Inflammatory macrophage treated with lipopolysaccharide for 4 hours (primary cell): ENCODE measurements at regions not wholly inside any gene's neighbourhood (a gene's known extent, or its start where the extent isn't known, plus 50 kb on each side); places are given as distances from the start of the nearest gene placed in this dataset.

Source experiments
- DNase-seq: peaks from one replicate; pipeline ENCODE4 v3.0.0-alpha.2; 2020

DNA sequence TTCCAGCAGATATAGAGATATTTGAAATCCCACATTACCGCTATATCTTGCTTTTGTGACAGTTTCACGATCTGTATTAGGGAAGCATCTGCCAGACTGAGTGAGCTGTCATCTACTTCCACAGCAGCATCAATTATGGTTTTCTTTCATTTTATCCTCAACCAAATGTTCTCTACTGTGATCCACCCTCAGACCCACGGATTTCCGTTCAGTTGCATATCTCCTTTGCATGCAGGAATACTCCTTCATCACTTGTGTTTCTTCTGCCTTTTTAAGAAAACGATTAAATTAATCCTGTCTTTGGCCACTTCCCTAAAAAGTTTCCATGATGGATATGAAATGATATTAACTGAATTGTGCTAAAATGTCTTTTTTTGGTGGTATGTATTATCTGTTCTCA is 262.1 kb upstream of the ADGRB3 start:
- DNase-seq: no peak

DNA sequence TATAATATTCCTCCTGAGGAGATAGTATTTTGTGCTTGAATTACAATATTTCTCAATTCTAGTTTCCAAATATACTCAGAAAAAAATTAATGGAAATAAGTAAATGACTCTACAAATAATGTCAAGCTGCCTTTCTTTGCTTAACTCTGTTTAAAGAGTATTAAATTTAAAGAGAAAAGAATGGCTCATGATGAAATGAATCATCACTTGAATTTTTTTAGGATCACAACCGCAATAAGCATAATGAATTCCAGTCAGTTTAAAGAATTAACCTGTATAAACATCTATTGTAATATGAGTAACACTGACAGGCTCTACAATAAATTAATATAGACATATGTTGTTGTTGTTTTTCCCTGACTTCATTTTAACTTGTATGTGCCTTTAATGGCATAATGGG is 266.2 kb upstream of the ADGRB3 start:
- DNase-seq: no peak

DNA sequence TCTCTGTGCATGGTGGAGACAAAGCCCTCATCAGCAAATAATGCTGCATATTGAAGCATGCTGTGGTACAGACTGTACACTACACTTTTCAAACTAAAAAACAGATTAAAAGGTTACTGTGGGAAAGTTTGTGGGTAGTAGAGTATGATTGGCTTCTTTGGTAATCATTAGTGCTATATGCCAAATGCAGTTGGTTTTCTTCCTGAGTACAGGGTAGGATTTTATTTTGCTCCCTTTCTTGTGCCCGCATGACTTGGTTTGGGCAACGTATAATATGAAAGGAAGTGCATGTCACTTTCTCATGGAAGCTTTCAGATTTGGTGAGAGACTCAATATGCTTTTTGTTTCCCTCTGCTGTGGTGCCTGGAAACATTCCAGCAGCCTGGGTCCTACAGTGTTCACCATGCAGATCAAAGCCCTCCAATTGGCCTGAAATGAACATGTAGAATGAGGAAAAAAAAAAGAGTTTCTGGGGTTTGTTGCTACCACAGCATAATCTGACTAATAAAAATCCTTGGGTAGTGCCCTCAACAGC is 270.7 kb upstream of the ADGRB3 start:
- no peak for DNase-seq

DNA sequence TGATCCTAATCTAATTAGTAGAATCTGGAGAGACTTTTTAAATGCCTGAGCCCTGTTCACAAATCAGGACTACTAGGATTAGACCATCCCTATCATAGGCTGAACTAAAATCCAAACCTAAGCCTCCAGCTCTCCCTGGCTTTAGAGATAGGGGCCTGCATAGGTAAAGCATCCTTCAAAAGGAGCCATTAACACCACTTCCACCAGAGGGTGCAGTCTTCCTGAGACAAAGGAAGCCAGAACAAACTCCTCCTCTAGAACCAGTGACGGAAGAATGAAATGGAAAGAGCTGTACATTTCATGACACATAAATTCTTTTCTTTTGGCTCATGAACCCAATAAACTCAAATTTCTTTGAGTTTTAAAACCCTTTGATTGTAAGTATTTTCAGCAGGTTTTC is 291.2 kb upstream of the ADGRB3 start:
- DNase-seq: peak; percentile 11

DNA sequence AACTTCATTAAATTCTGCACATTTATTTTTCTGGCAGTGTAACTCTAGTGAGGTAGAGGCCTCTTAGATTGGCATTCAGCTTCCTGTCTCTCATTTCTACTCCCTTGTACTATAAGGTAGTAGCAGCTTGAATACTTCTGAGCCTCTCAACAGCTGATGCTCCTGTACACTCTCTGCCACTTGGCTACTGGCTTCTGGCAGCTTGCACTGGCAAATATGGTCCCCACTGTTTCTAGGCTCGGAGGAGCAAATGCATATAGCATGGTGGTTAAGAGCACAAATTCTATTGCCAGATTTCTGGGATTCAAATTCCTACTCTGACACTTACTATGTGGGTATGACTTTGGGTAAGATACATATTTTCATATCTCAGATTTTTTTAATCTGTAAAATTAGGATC is 292.8 kb upstream of the ADGRB3 start:
- no peak for DNase-seq

DNA sequence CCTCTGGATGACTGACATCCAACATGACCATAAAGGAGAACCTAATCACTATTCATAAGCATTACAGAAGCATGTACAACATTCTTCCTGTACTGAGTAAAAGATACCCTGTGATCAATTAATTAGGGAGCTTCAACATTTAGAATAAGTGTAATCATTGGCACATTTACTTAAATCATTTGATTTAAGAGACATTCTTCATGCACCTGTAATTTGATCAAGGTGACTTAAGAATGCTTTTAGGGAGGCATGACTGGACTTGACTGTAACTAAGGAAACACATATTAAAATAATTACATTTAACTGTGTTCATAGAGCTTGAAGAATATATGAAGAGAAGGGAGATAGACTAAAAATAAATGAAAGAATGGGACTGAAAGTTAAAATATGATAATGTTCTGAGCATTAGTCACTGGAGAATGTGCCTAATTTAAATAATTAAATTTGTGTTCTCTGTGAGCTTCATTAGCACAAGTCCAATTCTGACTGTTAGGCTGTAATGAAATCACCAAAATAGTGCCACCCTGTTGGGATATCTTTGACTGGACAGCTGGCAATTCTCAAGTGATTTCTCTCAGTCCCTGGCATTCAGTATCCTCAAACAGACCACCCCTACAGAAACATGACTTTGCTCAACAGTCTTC is 295.5 kb upstream of the ADGRB3 start:
- DNase-seq: no peak

DNA sequence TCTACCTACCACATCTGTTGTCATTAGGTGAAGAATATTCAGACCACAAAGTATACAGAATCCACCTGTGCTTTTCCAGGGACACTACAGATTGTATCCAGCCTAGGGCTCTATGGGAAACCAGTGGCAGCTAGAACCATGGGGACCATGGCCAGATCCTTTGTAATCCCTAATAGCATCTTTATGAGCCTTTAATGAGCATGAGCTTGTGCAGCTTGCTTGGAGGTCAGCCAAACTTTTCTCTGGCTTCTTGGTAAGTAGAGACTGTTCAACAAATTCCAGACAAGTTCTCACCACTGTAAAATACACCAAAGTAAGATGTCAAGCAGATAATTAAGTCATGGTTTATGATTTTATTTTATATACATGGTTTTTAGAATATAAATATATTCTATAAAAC is 301.6 kb upstream of the ADGRB3 start:
- DNase-seq: no peak

DNA sequence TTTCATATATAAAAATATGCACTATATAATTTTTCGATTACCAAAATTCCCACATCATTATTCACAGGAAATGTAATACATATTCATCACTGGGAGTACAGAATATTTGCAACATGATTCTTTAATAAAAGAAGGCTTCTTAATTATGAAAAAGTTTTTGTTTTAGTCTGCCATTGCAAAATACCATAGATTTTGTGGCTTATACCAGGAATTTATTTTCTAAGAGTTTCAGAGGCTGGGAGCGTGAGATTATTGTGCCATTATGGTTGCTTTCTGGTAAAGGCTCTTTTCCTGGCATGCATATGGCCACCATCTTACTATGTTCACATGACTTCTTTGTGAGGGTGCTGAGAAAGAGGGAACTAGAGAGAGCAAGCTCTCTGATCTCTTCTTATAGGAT is 306.9 kb upstream of the ADGRB3 start:
- DNase-seq: no peak

DNA sequence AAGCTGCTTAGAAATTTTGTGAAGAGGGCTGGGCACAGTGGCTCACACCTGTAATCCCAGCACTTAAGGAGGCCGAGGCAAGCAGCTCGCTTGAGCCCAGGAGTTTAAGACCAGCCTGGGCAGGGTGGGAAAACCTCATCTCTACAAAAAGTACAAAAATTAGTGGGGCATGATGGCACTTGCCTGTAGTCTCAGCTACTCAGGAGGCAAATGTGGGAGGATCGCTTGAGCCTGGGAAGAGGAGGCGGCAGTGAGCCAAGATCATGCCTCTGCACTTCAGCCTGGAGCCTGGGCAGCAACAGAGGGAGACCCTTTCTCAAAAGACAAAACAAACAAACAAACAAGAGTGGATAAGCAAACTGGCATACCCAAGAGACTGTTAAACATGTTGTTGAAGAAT is 308.3 kb upstream of the ADGRB3 start:
- DNase-seq: no peak

DNA sequence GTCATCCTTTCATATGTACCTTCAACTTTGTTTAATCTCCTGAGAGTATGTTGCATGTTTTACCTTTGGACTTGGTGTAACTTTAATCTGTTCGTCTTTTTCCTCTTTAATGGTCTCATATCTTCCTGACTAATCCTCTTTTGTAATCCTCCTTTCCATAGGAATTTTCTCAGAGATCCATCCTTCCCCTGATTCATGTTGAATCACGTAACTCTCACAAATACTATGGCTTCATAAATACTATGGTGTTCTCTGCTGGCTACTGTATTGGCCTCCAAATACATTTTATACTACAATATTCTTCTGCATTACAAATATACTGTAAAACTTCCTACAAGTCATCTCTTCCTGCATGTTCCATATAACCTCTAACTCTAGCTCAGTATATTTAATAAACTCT is 317.7 kb upstream of the ADGRB3 start:
- DNase-seq: no peak

DNA sequence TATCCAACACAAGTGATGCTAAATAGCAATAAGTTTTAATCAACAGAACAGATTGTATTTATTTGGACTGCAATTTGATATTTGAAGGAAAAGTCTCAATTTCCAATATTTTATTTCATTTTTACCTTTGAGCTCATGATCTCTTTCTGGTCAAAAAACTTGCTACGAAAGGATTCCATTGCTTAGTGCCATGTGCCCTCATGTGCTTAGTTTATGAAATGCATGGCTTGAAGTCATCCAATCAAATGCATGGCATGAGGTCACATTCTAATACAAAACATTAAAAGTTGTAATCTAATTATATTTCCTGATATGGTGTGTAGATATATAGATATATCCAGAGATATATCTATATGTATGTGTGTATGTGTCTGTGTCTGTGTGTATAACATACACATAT is 321.2 kb upstream of the ADGRB3 start:
- DNase-seq: no peak

DNA sequence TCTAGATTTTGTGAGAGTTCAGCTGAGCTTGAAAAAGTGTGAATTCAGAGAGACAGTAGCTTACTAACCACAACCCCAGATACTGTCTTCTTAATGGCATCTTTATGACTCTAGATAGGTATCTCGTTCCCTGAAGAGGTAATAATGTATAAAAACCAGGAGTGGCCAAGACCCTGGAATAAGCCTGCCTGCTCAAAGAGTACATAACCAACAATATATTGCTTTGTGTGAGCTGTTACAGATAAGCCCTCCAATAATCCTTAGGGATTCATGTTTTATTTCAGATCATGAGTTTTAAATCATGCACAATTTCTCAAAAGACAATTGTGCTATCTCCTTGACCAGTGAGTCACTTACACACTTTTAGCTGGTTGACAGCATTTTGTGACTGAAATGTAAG is 327.8 kb upstream of the ADGRB3 start:
- DNase-seq: no peak

DNA sequence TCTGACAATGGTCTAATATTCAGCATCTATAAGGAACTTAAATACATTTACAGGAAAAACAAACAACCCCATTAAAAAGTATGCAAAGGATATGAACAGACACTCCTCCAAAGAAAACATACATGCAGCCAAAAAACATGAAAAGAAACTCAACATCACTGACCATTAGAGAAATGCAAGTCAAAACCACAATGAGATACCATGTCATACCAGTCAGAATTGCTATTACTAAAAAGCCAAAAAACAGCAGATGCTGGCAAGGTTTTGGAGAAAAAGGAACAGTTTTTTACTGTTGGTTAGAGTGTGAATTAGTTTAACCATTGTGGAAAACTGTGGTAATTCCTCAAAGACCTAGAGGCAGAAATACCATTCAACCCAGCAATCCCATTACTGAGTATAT is 339.0 kb upstream of the ADGRB3 start:
- DNase-seq: no peak

DNA sequence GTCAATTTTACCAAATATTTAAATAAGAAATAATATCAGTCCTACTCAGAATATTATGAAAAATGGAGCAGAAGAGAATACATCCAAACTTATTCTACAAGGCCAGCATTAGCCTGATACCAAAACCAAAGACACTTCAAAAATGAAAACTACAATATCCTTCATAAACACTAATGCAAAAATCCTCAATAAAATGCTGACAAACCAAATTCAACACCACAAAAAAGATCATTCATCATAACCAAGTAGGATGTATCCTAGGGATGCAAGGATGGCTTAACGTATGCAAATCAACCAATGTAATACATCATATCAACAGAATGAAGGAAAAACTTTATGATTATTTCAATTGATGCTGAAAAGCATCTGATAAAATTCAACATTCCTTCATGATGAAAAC is 352.4 kb upstream of the ADGRB3 start:
- no peak for DNase-seq

DNA sequence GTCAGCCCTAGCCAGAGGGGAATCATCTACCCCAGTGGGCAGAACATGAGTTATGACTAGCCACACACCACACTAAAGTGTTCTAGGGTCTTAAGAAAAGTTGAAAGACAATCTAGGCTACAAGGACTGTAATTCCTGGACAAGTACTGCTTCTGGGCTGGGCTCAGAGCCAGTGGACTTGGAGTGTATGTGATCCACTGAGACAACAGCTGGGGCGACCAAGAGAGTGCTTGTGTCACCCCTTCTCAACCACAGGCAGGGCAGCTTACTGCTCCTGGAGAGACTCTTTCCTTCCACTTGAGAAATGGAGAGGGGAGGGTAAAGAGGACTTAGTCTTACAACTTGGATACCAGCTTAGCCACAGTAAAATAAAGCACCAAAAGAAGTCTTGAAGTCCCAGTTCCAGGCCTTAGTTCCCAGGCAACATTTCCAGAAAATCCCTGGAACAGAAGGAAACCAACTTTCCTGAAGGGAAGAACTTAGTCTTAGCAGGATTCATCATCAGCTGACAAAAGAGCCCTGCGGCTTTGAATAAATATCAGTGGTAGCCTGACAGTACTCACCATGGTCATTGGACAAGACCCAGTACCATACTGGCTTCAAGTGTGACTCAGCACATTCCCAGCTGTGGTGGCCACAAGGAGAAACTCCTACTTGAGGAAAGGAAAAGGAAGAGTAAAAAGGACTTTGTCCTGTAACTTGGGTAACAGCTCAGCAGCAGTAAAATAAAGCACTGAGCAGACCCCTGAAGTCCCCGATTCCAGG is 355.1 kb upstream of the ADGRB3 start:
- DNase-seq: no peak

DNA sequence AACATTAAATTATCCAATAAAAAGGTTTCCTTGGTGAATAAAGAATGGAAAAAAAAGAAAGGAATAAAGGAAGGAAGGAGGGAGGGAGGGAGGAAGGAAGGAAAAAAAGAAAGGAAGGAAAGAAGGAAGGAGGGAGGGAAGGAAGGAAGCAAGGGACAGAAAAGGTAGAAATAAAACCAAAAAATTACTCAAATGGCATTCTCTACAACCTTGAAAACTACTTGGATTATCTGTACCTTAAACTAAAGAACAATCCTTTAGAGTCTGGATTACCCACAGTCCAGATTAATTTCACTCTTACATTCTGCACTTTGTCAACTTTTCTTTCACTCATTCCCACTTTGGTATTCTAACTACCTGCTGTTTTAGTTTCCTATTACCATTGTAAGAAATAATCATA is 361.8 kb upstream of the ADGRB3 start:
- DNase-seq: no peak

DNA sequence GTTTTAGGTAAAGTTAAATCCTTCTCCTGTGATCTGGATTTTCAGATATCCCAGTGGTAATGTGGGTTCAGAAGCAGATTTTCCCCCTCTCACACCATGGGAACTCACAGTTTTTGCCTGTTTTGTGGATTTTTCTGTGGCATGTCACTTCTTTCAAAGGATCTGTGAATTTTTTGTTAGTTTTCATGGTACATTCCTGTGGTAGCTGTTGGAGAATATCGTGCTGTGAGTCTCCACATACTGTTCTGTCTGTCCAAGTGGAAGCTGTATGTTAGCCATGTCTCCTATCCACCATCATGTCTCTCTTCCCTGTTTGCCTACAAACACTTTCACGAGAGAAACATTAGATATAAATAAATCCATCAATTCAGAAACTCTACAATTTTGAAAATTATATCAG is 378.7 kb upstream of the ADGRB3 start:
- no peak for DNase-seq

DNA sequence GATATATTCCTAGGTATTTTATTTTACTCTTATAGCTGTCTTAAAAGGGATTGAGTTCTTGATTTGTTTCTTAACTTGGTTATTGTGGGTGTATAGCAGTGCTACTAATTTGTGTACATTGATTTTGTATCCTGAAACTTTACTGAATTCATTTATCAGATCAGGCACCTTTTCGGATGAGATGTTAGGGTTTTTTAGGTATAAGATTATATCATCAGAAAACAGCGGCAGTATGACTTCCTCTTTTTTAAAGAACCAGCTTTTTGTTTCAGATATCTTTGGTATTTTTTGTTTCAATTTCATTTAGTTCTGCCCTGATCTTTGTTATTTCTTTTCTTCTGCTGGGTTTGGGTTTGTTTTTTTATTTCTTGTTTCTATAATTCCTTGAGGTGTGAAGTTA is 382.4 kb upstream of the ADGRB3 start:
- DNase-seq: no peak

DNA sequence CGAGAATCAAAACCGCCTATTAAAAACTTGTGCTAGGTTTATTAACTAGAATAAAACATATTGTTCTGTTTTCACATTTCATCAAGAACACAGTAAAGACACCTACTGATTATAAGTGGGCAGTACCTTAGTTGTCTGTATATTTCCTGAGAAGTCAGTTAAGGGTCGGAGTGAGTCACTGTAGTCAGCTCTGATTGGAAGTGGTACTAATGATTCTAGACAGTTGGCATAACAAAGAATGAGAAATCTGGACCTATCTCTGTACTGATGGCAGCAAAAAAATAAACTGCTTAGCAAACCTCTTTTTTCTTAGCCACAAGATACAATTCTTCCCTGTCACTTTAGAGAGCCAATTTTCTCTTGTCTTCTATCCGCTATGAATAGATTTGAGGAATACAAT is 387.3 kb upstream of the ADGRB3 start:
- DNase-seq: no peak

DNA sequence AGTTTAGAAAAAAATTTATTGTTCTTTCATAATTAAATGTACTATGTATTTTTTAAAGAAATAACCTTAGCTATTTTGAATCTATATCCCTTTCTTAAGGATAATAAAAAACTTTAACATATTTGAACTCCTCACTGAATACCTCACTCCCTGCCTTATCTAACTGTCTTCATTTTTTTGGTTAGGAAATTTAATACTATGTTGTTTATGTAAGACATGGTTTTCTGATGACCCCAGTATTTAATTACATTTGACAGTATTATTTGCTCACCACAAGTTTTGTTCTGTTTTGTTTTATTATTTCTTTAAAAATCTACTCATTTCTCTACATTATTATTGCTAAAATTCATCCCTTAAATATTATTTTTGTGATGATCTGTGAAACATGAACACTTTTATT is 394.4 kb upstream of the ADGRB3 start:
- DNase-seq: no peak

DNA sequence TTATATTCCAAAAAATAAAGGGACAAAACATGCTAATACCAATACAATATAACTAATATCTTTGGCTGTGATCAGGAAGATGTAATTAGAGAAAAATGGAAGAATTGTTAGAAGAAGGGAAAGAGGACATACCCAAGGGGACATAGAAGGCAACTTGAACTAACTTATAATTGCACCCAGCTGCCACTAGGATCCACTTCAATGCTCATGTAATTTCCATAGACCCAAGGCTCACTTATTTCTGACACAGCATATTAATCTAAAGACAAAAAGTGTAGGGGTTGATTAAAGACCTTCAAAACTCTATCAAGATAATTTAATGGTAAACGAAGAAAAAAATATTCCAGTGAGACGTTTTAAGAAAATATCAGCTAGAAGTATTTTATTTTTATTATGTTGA is 396.0 kb upstream of the ADGRB3 start:
- DNase-seq: no peak

DNA sequence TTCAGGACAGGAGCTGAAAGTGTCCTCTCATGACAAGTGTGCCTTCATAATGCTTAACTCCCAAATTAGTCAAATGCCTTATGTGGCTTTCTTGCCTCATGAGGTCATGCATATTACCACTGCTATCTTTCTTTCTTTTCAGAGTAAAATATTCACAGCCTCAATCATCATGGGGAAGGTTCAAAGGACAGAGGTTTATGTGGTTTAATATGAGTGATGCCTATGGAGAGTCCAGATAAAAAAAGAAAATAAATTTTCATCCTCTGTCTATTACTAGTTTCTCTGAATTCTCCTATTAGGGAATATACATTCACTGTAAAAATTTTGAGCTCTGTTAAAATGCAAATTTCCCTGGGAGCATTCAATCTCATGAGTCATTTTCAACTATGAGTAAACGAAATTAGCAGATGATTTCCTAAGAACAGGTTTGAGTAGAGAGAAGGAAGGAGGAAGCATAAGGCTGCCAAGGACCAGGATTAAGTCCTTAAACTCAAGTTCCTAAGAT is 396.9 kb upstream of the ADGRB3 start:
- no peak for DNase-seq

DNA sequence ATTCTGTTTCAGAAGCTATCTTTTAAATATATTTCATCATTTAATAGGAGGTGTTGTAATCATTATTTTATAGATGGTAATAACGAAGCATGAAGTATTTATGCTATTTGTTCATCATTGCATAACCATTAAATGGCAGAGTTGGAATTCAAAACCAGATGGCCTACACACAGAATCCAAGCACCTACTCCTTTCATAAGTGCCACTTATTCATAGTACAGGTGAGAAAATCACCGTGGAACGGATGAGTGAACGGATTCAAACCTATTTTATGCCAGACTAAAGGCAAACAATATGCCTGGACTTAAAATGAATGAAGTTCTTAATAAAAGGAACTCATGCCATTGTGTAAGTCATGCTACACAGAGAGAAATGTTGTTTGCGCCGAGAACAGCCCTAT is 397.9 kb upstream of the ADGRB3 start:
- DNase-seq: no peak

DNA sequence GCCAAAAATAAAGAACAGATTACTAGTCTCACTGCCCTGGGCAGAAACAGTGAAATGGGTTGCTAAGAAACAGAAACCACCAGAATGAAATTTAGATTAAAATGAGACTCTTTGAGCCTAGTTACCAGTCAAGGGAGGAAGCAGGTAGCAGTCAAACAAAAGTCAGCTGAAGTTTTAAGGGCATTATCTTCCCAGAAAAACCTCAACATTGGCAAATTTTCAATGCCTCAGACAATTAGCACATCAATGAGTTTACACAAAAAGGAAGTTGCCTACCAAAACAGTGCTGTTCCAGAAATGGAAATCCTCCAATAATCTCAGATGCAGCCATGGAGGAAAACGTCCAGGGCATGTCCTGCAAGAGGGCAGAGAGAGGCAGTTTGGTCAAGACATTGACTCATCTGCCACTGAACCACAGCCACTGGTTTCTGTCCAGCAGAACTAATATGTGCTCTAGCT is 399.7 kb upstream of the ADGRB3 start:
- no peak for DNase-seq

DNA sequence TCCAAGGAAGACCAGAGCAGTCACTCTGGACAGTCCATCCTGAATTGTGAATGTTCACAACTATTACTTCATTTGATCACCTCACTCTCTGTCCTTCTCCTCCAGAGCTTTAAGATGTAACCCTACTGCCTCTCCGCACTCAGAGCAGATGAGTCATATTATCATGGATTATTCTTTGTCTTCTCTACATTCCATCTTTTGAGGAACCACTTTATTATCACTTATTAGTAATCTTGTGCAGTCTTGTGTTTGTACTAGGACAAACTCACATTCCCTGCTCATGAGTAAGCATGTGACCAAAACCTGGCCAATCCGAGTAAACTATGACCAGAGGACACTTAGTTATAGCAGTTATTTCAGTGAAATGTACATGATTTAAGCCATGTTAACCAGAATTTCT is 401.5 kb upstream of the ADGRB3 start:
- DNase-seq: no peak
